Astrocyte (in vitro differentiated cells and primary cell): ENCODE measurements at regions not wholly inside any gene's neighbourhood (a gene's known extent, or its start where the extent isn't known, plus 50 kb on each side); places are given as distances from the start of the nearest gene placed in this dataset.
A peak's percentile ranks its signal among the peaks of the same experiment; 100 is the strongest.

Source experiments
- DNase-seq: peaks from one replicate; pipeline ENCODE4 v3.0.0-alpha.2; 2010; ENCODE audit warnings: low read depth
- FAIRE-seq: peaks from 2 replicates; lab custom pipeline; 2011; peaks lifted over from hg19 to GRCh38; lab: Jason Lieb, UNC
- H2AFZ ChIP-seq: 2 replicates; pipeline ENCODE4 v1.6.0; 2012; ENCODE audit warnings: low read depth, low read length, inconsistent platforms
- H3K27ac ChIP-seq: 2 replicates; pipeline ENCODE4 v1.5.1; 2011; ENCODE audit warnings: low read depth, low read length, inconsistent platforms
- H3K27me3 ChIP-seq: 2 replicates; pipeline ENCODE4 v1.6.0; 2011; ENCODE audit warnings: low read length, inconsistent platforms; ENCODE audit not compliant: insufficient read depth
- H3K36me3 ChIP-seq: 2 replicates; pipeline ENCODE4 v1.5.1; 2011; ENCODE audit warnings: low read length, inconsistent platforms; ENCODE audit not compliant: insufficient read depth
- H3K4me1 ChIP-seq: 2 replicates; pipeline ENCODE4 v1.5.1; 2011; ENCODE audit warnings: low read length, inconsistent platforms; ENCODE audit not compliant: insufficient read depth
- H3K4me2 ChIP-seq: 2 replicates; pipeline ENCODE4 v1.6.0; 2012; ENCODE audit warnings: low read length, inconsistent platforms
- H3K4me3 ChIP-seq: 2 replicates; pipeline ENCODE4 v1.5.1; 2011; ENCODE audit warnings: low read depth, mild to moderate bottlenecking, low read length, inconsistent platforms; ENCODE audit not compliant: insufficient read depth
- H3K79me2 ChIP-seq: 2 replicates; pipeline ENCODE4 v1.6.0; 2012; ENCODE audit warnings: mild to moderate bottlenecking, low read length, inconsistent platforms; ENCODE audit not compliant: insufficient read depth
- H3K9ac ChIP-seq: 2 replicates; pipeline ENCODE4 v1.6.0; 2012; ENCODE audit warnings: mild to moderate bottlenecking, low read length, inconsistent platforms
- H3K9me3 ChIP-seq: 2 replicates; pipeline ENCODE4 v1.5.1; 2012; ENCODE audit warnings: low read depth, mild to moderate bottlenecking, low read length, inconsistent platforms; ENCODE audit not compliant: insufficient read depth
- H4K20me1 ChIP-seq: 2 replicates; pipeline ENCODE4 v1.6.0; 2012; ENCODE audit warnings: low read length, inconsistent platforms; ENCODE audit not compliant: insufficient read depth
- H3K27ac Mint-ChIP-seq: one replicate; pipeline ENCODE4 v1.8.0; 2021; ENCODE audit warnings: mild to moderate bottlenecking, mixed read lengths; ENCODE audit not compliant: unreplicated experiment
- H3K27me3 Mint-ChIP-seq: one replicate; pipeline ENCODE4 v1.8.0; 2021; ENCODE audit warnings: low read depth, mixed read lengths; ENCODE audit not compliant: unreplicated experiment
- H3K36me3 Mint-ChIP-seq: one replicate; pipeline ENCODE4 v1.8.0; 2021; ENCODE audit warnings: low read depth, mixed read lengths; ENCODE audit not compliant: unreplicated experiment
- H3K4me1 Mint-ChIP-seq: one replicate; pipeline ENCODE4 v1.8.0; 2021; ENCODE audit warnings: low read depth, mixed read lengths; ENCODE audit not compliant: unreplicated experiment
- H3K4me3 Mint-ChIP-seq: one replicate; pipeline ENCODE4 v1.8.0; 2021; ENCODE audit warnings: mild to moderate bottlenecking, moderate library complexity, mixed read lengths; ENCODE audit not compliant: unreplicated experiment
- H3K9me3 Mint-ChIP-seq: one replicate; pipeline ENCODE4 v1.8.0; 2021; ENCODE audit warnings: mild to moderate bottlenecking, mixed read lengths; ENCODE audit not compliant: unreplicated experiment
- CTCF ChIP-seq: IDR thresholded peaks from 2 replicates; pipeline ENCODE4 v1.5.1; 2011; ENCODE audit warnings: low read depth, mild to moderate bottlenecking, inconsistent platforms, low read length, moderate library complexity; ENCODE audit not compliant: insufficient read depth
- EZH2 ChIP-seq: IDR thresholded peaks from 2 replicates; pipeline ENCODE4 v1.6.1; 2012; ENCODE audit warnings: mild to moderate bottlenecking, low read length, inconsistent platforms; ENCODE audit not compliant: insufficient read depth

- H3K27me3 Mint-ChIP-seq, result peaks cover 13% of the 10 kb centered on the region
- Histone ChIP-seq H3K4me1 (peaks cover 29% of the 10 kb centered on the region), H2AFZ (no peak overlapping the region), H4K20me1 (no peaks in the 10 kb centered on the region), H3K27ac (no peak overlapping the region), H3K4me2 (no peak overlapping the region), H3K27me3 (no peaks in the 10 kb centered on the region), H3K4me3 (no peak overlapping the region), H3K79me2 (no peaks in the 10 kb centered on the region), H3K9ac (no peak overlapping the region), H3K9me3 (no peaks in the 10 kb centered on the region), H3K36me3 (no peaks in the 10 kb centered on the region)
- peaks cover 27% of the 10 kb centered on the region for H3K4me1 Mint-ChIP-seq
- no peak for FAIRE-seq
- H3K27ac Mint-ChIP-seq, result peak overlapping the region; percentile 66
- TF ChIP-seq CTCF (no peak), EZH2 (no peak)
- no peak for DNase-seq
- H3K36me3 Mint-ChIP-seq, result no peaks in the 10 kb centered on the region
- no peak overlapping the region for H3K4me3 Mint-ChIP-seq
- H3K9me3 Mint-ChIP-seq, result no peaks in the 10 kb centered on the region
These were observed 125.0 kb upstream of the MEF2A start for GRCh38 chr15:99440551-99441443.

- Mint-ChIP-seq H3K36me3 (no peaks in the 10 kb centered on the region), H3K9me3 (no peaks in the 10 kb centered on the region), H3K27ac (peak overlapping the region; percentile 66), H3K4me3 (no peak overlapping the region), H3K4me1 (peaks cover 27% of the 10 kb centered on the region), H3K27me3 (peaks cover 12% of the 10 kb centered on the region)
- Histone ChIP-seq H2AFZ (no peak overlapping the region), H3K9ac (no peak overlapping the region), H3K27ac (no peak overlapping the region), H3K79me2 (no peaks in the 10 kb centered on the region), H3K36me3 (no peaks in the 10 kb centered on the region), H4K20me1 (no peaks in the 10 kb centered on the region), H3K9me3 (no peaks in the 10 kb centered on the region), H3K4me2 (no peak overlapping the region), H3K27me3 (no peaks in the 10 kb centered on the region), H3K4me3 (no peak overlapping the region), H3K4me1 (peaks cover 29% of the 10 kb centered on the region)
- DNase-seq (no peak), FAIRE-seq (no peak)
- no peak for TF ChIP-seq CTCF
- TF ChIP-seq EZH2, result no peak
These were observed 124.4 kb upstream of the MEF2A start for GRCh38 chr15:99441444-99441800.

GRCh38 chr15:99441871-99442251 is 123.9 kb upstream of the MEF2A start:
- DNase-seq (no peak), FAIRE-seq (no peak)

More at GRCh38 chr15:99441871-99442251, 123.9 kb upstream of the MEF2A start:
- no peak overlapping the region for H3K4me3 ChIP-seq
- H3K4me1 ChIP-seq, result peaks cover 29% of the 10 kb centered on the region
- H3K9me3 ChIP-seq, result no peaks in the 10 kb centered on the region
- H3K4me3 Mint-ChIP-seq, result no peak overlapping the region
- H3K9ac ChIP-seq, result no peak overlapping the region
- H3K36me3 Mint-ChIP-seq, result no peaks in the 10 kb centered on the region
- no peaks in the 10 kb centered on the region for H4K20me1 ChIP-seq
- peak overlapping the region; percentile 18 for H3K27ac ChIP-seq
- peak overlapping the region; percentile 15 for H3K27ac Mint-ChIP-seq
- H3K27me3 ChIP-seq, result no peaks in the 10 kb centered on the region
- no peaks in the 10 kb centered on the region for H3K79me2 ChIP-seq
- no peaks in the 10 kb centered on the region for H3K9me3 Mint-ChIP-seq
- H2AFZ ChIP-seq, result no peak overlapping the region
- TF ChIP-seq EZH2, result no peak
- no peak for TF ChIP-seq CTCF
- no peaks in the 10 kb centered on the region for H3K36me3 ChIP-seq
- H3K4me1 Mint-ChIP-seq, result peaks cover 27% of the 10 kb centered on the region
- H3K4me2 ChIP-seq, result peak overlapping the region; percentile 43
- peaks cover 13% of the 10 kb centered on the region for H3K27me3 Mint-ChIP-seq
